Activated CD4-positive, alpha-beta T cell treated with anti-CD3 and anti-CD28 coated beads, Interleukin-2, amount 10 ng/mL, durations not matched to agents 24 days and 14 days (primary cell): ENCODE measurements at regions not wholly inside any gene's neighbourhood (a gene's known extent, or its start where the extent isn't known, plus 50 kb on each side); places are given as distances from the start of the nearest gene placed in this dataset.

Experiments
- DNase-seq: peaks from one replicate; pipeline ENCODE4 v3.0.0; 2022
- H3K27ac Mint-ChIP-seq: one replicate; pipeline ENCODE4 v1.8.0; 2022; ENCODE audit warnings: mild to moderate bottlenecking, mixed read lengths
- H3K27me3 Mint-ChIP-seq: one replicate; pipeline ENCODE4 v1.8.0; 2022; ENCODE audit warnings: mixed read lengths
- H3K36me3 Mint-ChIP-seq: one replicate; pipeline ENCODE4 v1.8.0; 2022; ENCODE audit warnings: low read depth, mild to moderate bottlenecking, mixed read lengths
- H3K4me1 Mint-ChIP-seq: one replicate; pipeline ENCODE4 v1.8.0; 2021; ENCODE audit warnings: mixed read lengths
- H3K4me3 Mint-ChIP-seq: one replicate; pipeline ENCODE4 v1.8.0; 2022; ENCODE audit warnings: mild to moderate bottlenecking, moderate library complexity, mixed read lengths
- H3K9me3 Mint-ChIP-seq: one replicate; pipeline ENCODE4 v1.8.0; 2021; ENCODE audit warnings: mixed read lengths
- intact Hi-C: fragments of 100-400 bp; cut with micrococcal nuclease; formaldehyde crosslinking; loops from one replicate; pipeline ENCODE4 v1.15.1; 2023

- intact Hi-C loops: no loop called here
- no peaks in the 10 kb centered on the region for H3K9me3 Mint-ChIP-seq
- DNase-seq: no peak
- no peaks in the 10 kb centered on the region for H3K27me3 Mint-ChIP-seq
- no peak overlapping the region for H3K4me3 Mint-ChIP-seq
- no peaks in the 10 kb centered on the region for H3K4me1 Mint-ChIP-seq
- H3K36me3 Mint-ChIP-seq: no peaks in the 10 kb centered on the region
- H3K27ac Mint-ChIP-seq: no peak overlapping the region
Observed at GRCh38 chr21:16367079-16367478, 637.3 kb downstream of the USP25 start.

- no peak overlapping the region for H3K4me3 Mint-ChIP-seq
- no peaks in the 10 kb centered on the region for H3K4me1 Mint-ChIP-seq
- no peaks in the 10 kb centered on the region for H3K27me3 Mint-ChIP-seq
- no peak for DNase-seq
- H3K9me3 Mint-ChIP-seq: no peaks in the 10 kb centered on the region
- no peak overlapping the region for H3K27ac Mint-ChIP-seq
- intact Hi-C loops: no loop called here
- no peaks in the 10 kb centered on the region for H3K36me3 Mint-ChIP-seq
Observed at GRCh38 chr21:16370186-16370585, 640.4 kb downstream of the USP25 start.

- no peaks in the 10 kb centered on the region for H3K9me3 Mint-ChIP-seq
- no peak overlapping the region for H3K4me3 Mint-ChIP-seq
- no peaks in the 10 kb centered on the region for H3K27me3 Mint-ChIP-seq
- H3K36me3 Mint-ChIP-seq: no peaks in the 10 kb centered on the region
- intact Hi-C loops: no loop called here
- no peaks in the 10 kb centered on the region for H3K4me1 Mint-ChIP-seq
- DNase-seq: no peak
- H3K27ac Mint-ChIP-seq: no peak overlapping the region
Observed at GRCh38 chr21:16372586-16372985, 642.8 kb downstream of the USP25 start.

- Mint-ChIP-seq H3K4me3 (no peak overlapping the region), H3K9me3 (no peaks in the 10 kb centered on the region), H3K36me3 (no peaks in the 10 kb centered on the region), H3K27me3 (no peaks in the 10 kb centered on the region), H3K27ac (no peak overlapping the region), H3K4me1 (no peaks in the 10 kb centered on the region)
- intact Hi-C loops: no loop called here
- DNase-seq: no peak
Observed at GRCh38 chr21:16376673-16377072, 646.9 kb downstream of the USP25 start.

GRCh38 chr21:16377120-16377658 lies 647.4 kb downstream of the USP25 start:
- no peak overlapping the region for H3K4me3 Mint-ChIP-seq
- H3K27me3 Mint-ChIP-seq: no peaks in the 10 kb centered on the region
- DNase-seq: no peak
- no peak overlapping the region for H3K27ac Mint-ChIP-seq
- intact Hi-C loops: no loop called here
- H3K36me3 Mint-ChIP-seq: no peaks in the 10 kb centered on the region
- H3K4me1 Mint-ChIP-seq: no peaks in the 10 kb centered on the region
- no peaks in the 10 kb centered on the region for H3K9me3 Mint-ChIP-seq

GRCh38 chr21:16377857-16378256 lies 648.1 kb downstream of the USP25 start:
- Mint-ChIP-seq H3K4me1 (no peaks in the 10 kb centered on the region), H3K4me3 (no peak overlapping the region), H3K27me3 (no peaks in the 10 kb centered on the region), H3K36me3 (no peaks in the 10 kb centered on the region), H3K27ac (no peak overlapping the region), H3K9me3 (no peaks in the 10 kb centered on the region)
- intact Hi-C loops: no loop called here
- DNase-seq: no peak

- Mint-ChIP-seq H3K4me3 (no peak overlapping the region), H3K4me1 (no peaks in the 10 kb centered on the region), H3K27me3 (no peaks in the 10 kb centered on the region), H3K27ac (no peak overlapping the region), H3K9me3 (no peaks in the 10 kb centered on the region), H3K36me3 (no peaks in the 10 kb centered on the region)
- DNase-seq: no peak
- intact Hi-C loops: no loop called here
Observed at GRCh38 chr21:16378525-16378924, 648.7 kb downstream of the USP25 start.

- Mint-ChIP-seq H3K4me3 (no peak overlapping the region), H3K27me3 (no peaks in the 10 kb centered on the region), H3K4me1 (no peaks in the 10 kb centered on the region), H3K9me3 (peaks cover 8% of the 10 kb centered on the region), H3K36me3 (no peaks in the 10 kb centered on the region), H3K27ac (no peak overlapping the region)
- intact Hi-C loops: no loop called here
- no peak for DNase-seq
Observed at GRCh38 chr21:16388291-16388690, 658.5 kb downstream of the USP25 start.

GRCh38 chr21:16388911-16389560 lies 659.3 kb downstream of the USP25 start:
- Mint-ChIP-seq H3K36me3 (no peaks in the 10 kb centered on the region), H3K4me1 (no peaks in the 10 kb centered on the region), H3K27ac (no peak overlapping the region), H3K9me3 (peaks cover 8% of the 10 kb centered on the region), H3K4me3 (no peak overlapping the region), H3K27me3 (no peaks in the 10 kb centered on the region)
- DNase-seq: no peak
- intact Hi-C loops: no loop called here

GRCh38 chr21:16389643-16390042 lies 659.9 kb downstream of the USP25 start:
- no peak overlapping the region for H3K27ac Mint-ChIP-seq
- intact Hi-C loops: no loop called here
- no peak for DNase-seq
- no peaks in the 10 kb centered on the region for H3K36me3 Mint-ChIP-seq
- H3K9me3 Mint-ChIP-seq: peaks cover 8% of the 10 kb centered on the region
- H3K27me3 Mint-ChIP-seq: no peaks in the 10 kb centered on the region
- no peaks in the 10 kb centered on the region for H3K4me1 Mint-ChIP-seq
- no peak overlapping the region for H3K4me3 Mint-ChIP-seq

GRCh38 chr21:16395285-16395684 lies 665.5 kb downstream of the USP25 start:
- Mint-ChIP-seq H3K4me1 (no peaks in the 10 kb centered on the region), H3K36me3 (no peaks in the 10 kb centered on the region), H3K27me3 (no peaks in the 10 kb centered on the region), H3K27ac (no peak overlapping the region), H3K4me3 (no peak overlapping the region), H3K9me3 (peaks cover 15% of the 10 kb centered on the region)
- intact Hi-C loops: no loop called here
- no peak for DNase-seq

- Mint-ChIP-seq H3K36me3 (no peaks in the 10 kb centered on the region), H3K4me1 (no peaks in the 10 kb centered on the region)
- intact Hi-C loops: no loop called here
Observed at GRCh38 chr21:16402752-16403151, 673.0 kb downstream of the USP25 start.

GRCh38 chr21:16404776-16405175 lies 675.0 kb downstream of the USP25 start:
- H3K4me1 Mint-ChIP-seq: no peaks in the 10 kb centered on the region
- H3K27ac Mint-ChIP-seq: no peak overlapping the region
- peaks cover 7% of the 10 kb centered on the region for H3K9me3 Mint-ChIP-seq
- intact Hi-C loops: no loop called here
- no peak overlapping the region for H3K4me3 Mint-ChIP-seq
- H3K27me3 Mint-ChIP-seq: no peaks in the 10 kb centered on the region
- no peak for DNase-seq
- H3K36me3 Mint-ChIP-seq: no peaks in the 10 kb centered on the region

More at GRCh38 chr21:16402752-16403151, 673.0 kb downstream of the USP25 start:
- Mint-ChIP-seq H3K4me3 (no peak overlapping the region), H3K27me3 (no peaks in the 10 kb centered on the region), H3K27ac (no peak overlapping the region), H3K9me3 (peaks cover 7% of the 10 kb centered on the region)
- no peak for DNase-seq

- Mint-ChIP-seq H3K4me1 (no peaks in the 10 kb centered on the region), H3K36me3 (no peaks in the 10 kb centered on the region), H3K27ac (no peak overlapping the region), H3K27me3 (no peaks in the 10 kb centered on the region), H3K4me3 (no peak overlapping the region), H3K9me3 (peaks cover 7% of the 10 kb centered on the region)
- intact Hi-C loops: no loop called here
- DNase-seq: no peak
Observed at GRCh38 chr21:16406355-16406754, 676.6 kb downstream of the USP25 start.
